ENCODE measurements at regions not wholly inside any gene's neighbourhood (a gene's known extent, or its start where the extent isn't known, plus 50 kb on each side); places are given as distances from the start of the nearest gene placed in this dataset.
"Not testable (repeated sequence)": the region's sequence is repeated elsewhere in the genome, so short reads cannot be mapped to it uniquely, and the experiment has no call there.

DNA sequence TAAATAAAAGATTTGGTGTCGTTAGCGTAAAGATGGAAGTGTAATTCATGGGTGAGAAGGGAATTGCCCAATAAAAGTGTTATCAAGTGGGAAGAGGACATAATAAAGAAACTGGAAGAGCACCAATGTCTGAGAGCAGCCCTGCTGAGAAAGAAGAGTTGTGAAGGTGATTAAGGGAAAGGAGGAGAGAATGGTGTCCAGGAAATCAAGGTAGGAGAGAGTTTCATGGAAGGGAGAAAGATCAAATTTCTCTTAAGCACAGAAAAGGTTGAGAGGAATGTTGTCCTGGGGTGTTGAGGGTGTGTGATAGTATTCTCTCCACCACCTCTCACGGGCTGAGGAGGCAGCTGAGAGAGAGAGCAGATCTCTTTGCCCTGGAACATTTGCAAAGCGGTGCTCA, 339.7 kb downstream of the SATB1 start:
- no peak overlapping the region for H3K9ac ChIP-seq
- H3K4me3 ChIP-seq (IDR thresholded peaks at IDR 0.05; ENCODE audit: insufficient read depth, low read depth, low read length): no peak overlapping the region
- no peak for TF ChIP-seq CTCF (conservative IDR thresholded peaks at IDR 0.05; ENCODE audit: low read depth, low read length)
- H2AFZ ChIP-seq (ENCODE audit: low read depth): no peak overlapping the region
- H3K27ac ChIP-seq: no peak overlapping the region
- no peaks in the 10 kb centered on the region for H3K36me3 ChIP-seq (ENCODE audit: insufficient read depth)
- H3K4me2 ChIP-seq: no peak overlapping the region
- H3K79me2 ChIP-seq (ENCODE audit: insufficient read depth, low read depth): no peaks in the 10 kb centered on the region
- H3K27me3 ChIP-seq (ENCODE audit: insufficient read depth, low read depth): no peaks in the 10 kb centered on the region
- H4K20me1 ChIP-seq (ENCODE audit: insufficient read depth): no peaks in the 10 kb centered on the region
- no peaks in the 10 kb centered on the region for H3K4me1 ChIP-seq (ENCODE audit: low read depth, poor library complexity, severe bottlenecking)

GRCh38 chr3:18083273-18083590, 340.8 kb upstream of the TBC1D5 start:
- H4K20me1 ChIP-seq (ENCODE audit: insufficient read depth); H3K9ac ChIP-seq; H3K79me2 ChIP-seq (ENCODE audit: insufficient read depth, low read depth); H2AFZ ChIP-seq (ENCODE audit: low read depth); H3K27ac ChIP-seq; H3K36me3 ChIP-seq (ENCODE audit: insufficient read depth); H3K4me2 ChIP-seq; H3K27me3 ChIP-seq (ENCODE audit: insufficient read depth, low read depth); H3K4me1 ChIP-seq (ENCODE audit: low read depth, poor library complexity, severe bottlenecking); H3K4me3 ChIP-seq (IDR thresholded peaks at IDR 0.05; ENCODE audit: insufficient read depth, low read depth, low read length): not testable (repeated sequence)

- Histone ChIP-seq H4K20me1 (ENCODE audit: insufficient read depth) (no peaks in the 10 kb centered on the region), H3K27ac (no peak overlapping the region), H3K27me3 (ENCODE audit: insufficient read depth, low read depth) (no peaks in the 10 kb centered on the region), H3K4me3 (IDR thresholded peaks at IDR 0.05; ENCODE audit: insufficient read depth, low read depth, low read length) (no peak overlapping the region), H3K36me3 (ENCODE audit: insufficient read depth) (no peaks in the 10 kb centered on the region), H3K9ac (no peak overlapping the region), H3K4me2 (no peak overlapping the region), H2AFZ (ENCODE audit: low read depth) (no peak overlapping the region), H3K4me1 (ENCODE audit: low read depth, poor library complexity, severe bottlenecking) (no peaks in the 10 kb centered on the region), H3K79me2 (ENCODE audit: insufficient read depth, low read depth) (no peaks in the 10 kb centered on the region)
- no peak for TF ChIP-seq CTCF (conservative IDR thresholded peaks at IDR 0.05; ENCODE audit: low read depth, low read length)
These were observed 340.3 kb upstream of the TBC1D5 start for GRCh38 chr3:18082551-18083272.

GRCh38 chr3:18080198-18080689, 337.8 kb upstream of the TBC1D5 start:
- TF ChIP-seq CTCF (conservative IDR thresholded peaks at IDR 0.05; ENCODE audit: low read depth, low read length): no peak
- H3K4me2 ChIP-seq: no peak overlapping the region
- H2AFZ ChIP-seq (ENCODE audit: low read depth): no peak overlapping the region

DNA sequence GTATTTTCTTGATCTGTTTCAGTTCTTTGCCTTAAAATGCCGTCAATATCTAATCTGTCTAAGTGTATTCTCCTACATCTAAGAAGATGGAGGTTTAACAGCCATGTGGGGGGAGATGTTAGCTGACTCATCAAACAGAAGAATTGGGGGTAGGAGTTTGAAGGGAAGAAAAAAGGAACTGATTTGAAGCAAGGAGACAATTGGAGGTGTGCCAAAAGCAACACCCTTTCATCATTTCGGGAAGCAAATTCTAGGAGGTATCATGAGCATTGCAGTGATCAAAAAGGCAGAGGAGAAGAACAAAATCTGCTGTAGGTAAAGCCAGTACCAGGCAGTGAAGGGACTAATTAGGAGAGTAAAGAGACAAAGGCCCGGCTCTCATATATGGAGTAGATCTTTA, 337.3 kb upstream of the TBC1D5 start:
- no peak overlapping the region for H2AFZ ChIP-seq (ENCODE audit: low read depth)
- H3K27ac ChIP-seq: no peak overlapping the region
- no peak for TF ChIP-seq CTCF (conservative IDR thresholded peaks at IDR 0.05; ENCODE audit: low read depth, low read length)
- H3K79me2 ChIP-seq (ENCODE audit: insufficient read depth, low read depth): no peaks in the 10 kb centered on the region
- no peak overlapping the region for H3K4me3 ChIP-seq (IDR thresholded peaks at IDR 0.05; ENCODE audit: insufficient read depth, low read depth, low read length)
- H3K27me3 ChIP-seq (ENCODE audit: insufficient read depth, low read depth): no peaks in the 10 kb centered on the region
- H3K4me1 ChIP-seq (ENCODE audit: low read depth, poor library complexity, severe bottlenecking): no peaks in the 10 kb centered on the region
- no peak overlapping the region for H3K9ac ChIP-seq
- H3K4me2 ChIP-seq: no peak overlapping the region
- H3K36me3 ChIP-seq (ENCODE audit: insufficient read depth): no peaks in the 10 kb centered on the region
- no peaks in the 10 kb centered on the region for H4K20me1 ChIP-seq (ENCODE audit: insufficient read depth)

More at GRCh38 chr3:18080198-18080689, 337.8 kb upstream of the TBC1D5 start:
- Histone ChIP-seq H3K79me2 (ENCODE audit: insufficient read depth, low read depth) (no peaks in the 10 kb centered on the region), H4K20me1 (ENCODE audit: insufficient read depth) (no peaks in the 10 kb centered on the region), H3K27ac (no peak overlapping the region), H3K4me3 (IDR thresholded peaks at IDR 0.05; ENCODE audit: insufficient read depth, low read depth, low read length) (no peak overlapping the region), H3K27me3 (ENCODE audit: insufficient read depth, low read depth) (no peaks in the 10 kb centered on the region), H3K4me1 (ENCODE audit: low read depth, poor library complexity, severe bottlenecking) (no peaks in the 10 kb centered on the region), H3K9ac (no peak overlapping the region), H3K36me3 (ENCODE audit: insufficient read depth) (no peaks in the 10 kb centered on the region)
